CD14-positive monocyte (primary cell): ENCODE measurements at regions not wholly inside any gene's neighbourhood (a gene's known extent, or its start where the extent isn't known, plus 50 kb on each side); places are given as distances from the start of the nearest gene placed in this dataset.

ENCODE experiments used
- DNase-seq, 3 donors: peaks; one replicate each; pipeline ENCODE4 v3.0.0-alpha.2; 2011 to 2022
- H2AFZ ChIP-seq: 2 replicates; pipeline ENCODE4 v1.6.0; 2012; ENCODE audit warnings: mild to moderate bottlenecking, low read depth, low read length, inconsistent platforms; ENCODE audit not compliant: insufficient read depth, poor library complexity, severe bottlenecking
- H3K27ac ChIP-seq, 2 donors: 1 replicate in 1 of 2; 2 replicates in 1 of 2; pipeline ENCODE4 v1.5.1; 2012 to 2013; ENCODE audit warnings: low read length in 2 of 2, control low read depth in 1 of 2, inconsistent platforms in 1 of 2, low read depth in 1 of 2, mild to moderate bottlenecking in 1 of 2
- H3K27me3 ChIP-seq, 2 donors: one replicate each; pipeline versions ENCODE4 v1.6.0 to v1.6.1; 2011 to 2013; ENCODE audit warnings: low read length in 2 of 2; ENCODE audit not compliant: control insufficient read depth in 2 of 2, insufficient read depth in 2 of 2
- H3K36me3 ChIP-seq, 2 donors: replicated peaks in 1 of 2; 1 replicate in 1 of 2; 2 replicates in 1 of 2; pipeline versions ENCODE4 v1.5.1 to v1.6.1; 2012 to 2013; ENCODE audit warnings: low read length in 2 of 2, control low read depth in 1 of 2, inconsistent platforms in 1 of 2, mild to moderate bottlenecking in 1 of 2; ENCODE audit not compliant: insufficient read depth in 2 of 2, control insufficient read depth in 1 of 2
- H3K4me1 ChIP-seq, 2 donors: 1 replicate in 1 of 2; 2 replicates in 1 of 2; pipeline versions ENCODE4 v1.5.1 to v1.6.1; 2012 to 2013; ENCODE audit warnings: low read length in 2 of 2, control low read depth in 1 of 2, inconsistent platforms in 1 of 2, mild to moderate bottlenecking in 1 of 2, moderate library complexity in 1 of 2; ENCODE audit not compliant: insufficient read depth in 2 of 2, control insufficient read depth in 1 of 2
- H3K4me2 ChIP-seq: replicated peaks from 2 replicates; pipeline ENCODE3; 2012; ENCODE audit warnings: low read length, moderate library complexity, mild to moderate bottlenecking; ENCODE audit not compliant: poor library complexity, severe bottlenecking; ENCODE audit errors: extremely low read depth
- H3K4me3 ChIP-seq, 3 experiments: fragments of 200-600 bp in 1 of 3; sonication (generic) in 1 of 3; replicated peaks in 1 of 3; 1 replicate in 2 of 3; 2 replicates in 1 of 3; pipeline ENCODE4 v1.5.1; 2011 to 2013; ENCODE audit warnings: low read length in 3 of 3, mild to moderate bottlenecking in 3 of 3, control low read depth in 2 of 3, low read depth in 2 of 3, inconsistent platforms in 1 of 3, moderate library complexity in 1 of 3
- H3K79me2 ChIP-seq: 2 replicates; pipeline ENCODE4 v1.6.0; 2012; ENCODE audit warnings: mild to moderate bottlenecking, control low read depth, inconsistent platforms, low read length, moderate library complexity; ENCODE audit not compliant: insufficient read depth
- H3K9ac ChIP-seq: 2 replicates; pipeline ENCODE4 v1.6.0; 2017; ENCODE audit warnings: low read length, mild to moderate bottlenecking; ENCODE audit not compliant: insufficient read depth, poor library complexity, severe bottlenecking
- H3K9me3 ChIP-seq, 2 donors: replicated peaks in 1 of 2; 1 replicate in 1 of 2; 2 replicates in 1 of 2; pipeline versions ENCODE4 v1.5.1 to v1.6.1; 2012 to 2013; ENCODE audit warnings: low read length in 2 of 2, control low read depth in 1 of 2; ENCODE audit not compliant: control insufficient read depth in 1 of 2, insufficient read depth in 1 of 2
- H4K20me1 ChIP-seq: 2 replicates; pipeline ENCODE4 v1.6.0; 2012; ENCODE audit warnings: mild to moderate bottlenecking, low read length, control low read depth, moderate library complexity; ENCODE audit not compliant: insufficient read depth
- H3K27ac Mint-ChIP-seq, 7 donors: one replicate each; pipeline ENCODE4 v1.8.0; 2020; ENCODE audit warnings: mild to moderate bottlenecking in 7 of 7, mixed read lengths in 7 of 7, moderate library complexity in 6 of 7, inconsistent platforms in 2 of 7
- H3K27me3 Mint-ChIP-seq, 3 donors: one replicate each; pipeline ENCODE4 v1.8.0; 2021 to 2022; ENCODE audit warnings: low read depth in 3 of 3, mild to moderate bottlenecking in 3 of 3, mixed read lengths in 3 of 3, moderate library complexity in 3 of 3, inconsistent platforms in 1 of 3
- H3K36me3 Mint-ChIP-seq, 2 donors: one replicate each; pipeline ENCODE4 v1.8.0; 2020; ENCODE audit warnings: mixed read lengths in 2 of 2, inconsistent platforms in 1 of 2, mild to moderate bottlenecking in 1 of 2
- H3K4me1 Mint-ChIP-seq: one replicate; pipeline ENCODE4 v1.8.0; 2020; ENCODE audit warnings: mild to moderate bottlenecking, mixed read lengths
- H3K4me3 Mint-ChIP-seq, 2 donors: one replicate each; pipeline ENCODE4 v1.8.0; 2020; ENCODE audit warnings: mild to moderate bottlenecking in 2 of 2, mixed read lengths in 2 of 2, moderate library complexity in 1 of 2
- H3K9me3 Mint-ChIP-seq, 7 donors: one replicate each; pipeline ENCODE4 v1.8.0; 2020 to 2022; ENCODE audit warnings: mixed read lengths in 7 of 7, mild to moderate bottlenecking in 6 of 7, moderate library complexity in 6 of 7, inconsistent platforms in 2 of 7
- WGBS: methylation state at CpG from one replicate; pipeline ENCODE4 v1.1.5; 2013; ENCODE audit warnings: missing lambda C conversion rate; ENCODE audit not compliant: insufficient coverage; 5-methylcytosine and 5-hydroxymethylcytosine counted together
- intact Hi-C, 2 donors: fragments of 100-400 bp; cut with micrococcal nuclease; formaldehyde crosslinking; loops; one replicate each; pipeline versions ENCODE4 v1.15.0 to v1.15.1; 2023
- TF ChIP-seq, protein P1 (sequence below): fragments of 200-600 bp; IDR thresholded peaks from one replicate; pipeline ENCODE4 v1.8.0; 2022; ENCODE audit warnings: antibody characterized with exemption, mild to moderate bottlenecking

- Histone ChIP-seq H3K4me2 (no peak overlapping the region), H4K20me1 (no peaks in the 10 kb centered on the region), H2AFZ (no peak overlapping the region), H3K4me1 (no peaks in the 10 kb centered on the region), H3K27me3 (no peaks in the 10 kb centered on the region), H3K9ac (no peak overlapping the region), H3K36me3 (no peaks in the 10 kb centered on the region), H3K27ac (no peak overlapping the region), H3K79me2 (no peaks in the 10 kb centered on the region), H3K9me3 (peaks cover 0 to 3% of the 10 kb centered on the region in 2 donors), H3K4me3 (no peak overlapping the region)
- no peak overlapping the region for H3K4me3 Mint-ChIP-seq
- no CpG with 5 or more reads among the region's 1 CpG for WGBS
- intact Hi-C loops, result no loop called here
- no peaks in the 10 kb centered on the region for H3K36me3 Mint-ChIP-seq
- no peak overlapping the region for H3K27ac Mint-ChIP-seq
- TF ChIP-seq, protein P1, sequence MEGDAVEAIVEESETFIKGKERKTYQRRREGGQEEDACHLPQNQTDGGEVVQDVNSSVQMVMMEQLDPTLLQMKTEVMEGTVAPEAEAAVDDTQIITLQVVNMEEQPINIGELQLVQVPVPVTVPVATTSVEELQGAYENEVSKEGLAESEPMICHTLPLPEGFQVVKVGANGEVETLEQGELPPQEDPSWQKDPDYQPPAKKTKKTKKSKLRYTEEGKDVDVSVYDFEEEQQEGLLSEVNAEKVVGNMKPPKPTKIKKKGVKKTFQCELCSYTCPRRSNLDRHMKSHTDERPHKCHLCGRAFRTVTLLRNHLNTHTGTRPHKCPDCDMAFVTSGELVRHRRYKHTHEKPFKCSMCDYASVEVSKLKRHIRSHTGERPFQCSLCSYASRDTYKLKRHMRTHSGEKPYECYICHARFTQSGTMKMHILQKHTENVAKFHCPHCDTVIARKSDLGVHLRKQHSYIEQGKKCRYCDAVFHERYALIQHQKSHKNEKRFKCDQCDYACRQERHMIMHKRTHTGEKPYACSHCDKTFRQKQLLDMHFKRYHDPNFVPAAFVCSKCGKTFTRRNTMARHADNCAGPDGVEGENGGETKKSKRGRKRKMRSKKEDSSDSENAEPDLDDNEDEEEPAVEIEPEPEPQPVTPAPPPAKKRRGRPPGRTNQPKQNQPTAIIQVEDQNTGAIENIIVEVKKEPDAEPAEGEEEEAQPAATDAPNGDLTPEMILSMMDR, result no peak
- H3K9me3 Mint-ChIP-seq, result peaks cover 0 to 4% (median 0%) of the 10 kb centered on the region in 7 donors
- no peaks in the 10 kb centered on the region for H3K27me3 Mint-ChIP-seq
- no peaks in the 10 kb centered on the region for H3K4me1 Mint-ChIP-seq
- DNase-seq, result no peak
These were observed 247.0 kb downstream of the CDH9 start for GRCh38 chr5:26791433-26791832.

GRCh38 chr5:26791021-26791420 is 247.4 kb downstream of the CDH9 start:
- H3K36me3 Mint-ChIP-seq, result no peaks in the 10 kb centered on the region
- peaks cover 0 to 3% of the 10 kb centered on the region in 2 donors for H3K9me3 ChIP-seq
- H3K4me2 ChIP-seq, result no peak overlapping the region
- H3K27me3 ChIP-seq, result no peaks in the 10 kb centered on the region
- no peaks in the 10 kb centered on the region for H4K20me1 ChIP-seq
- DNase-seq, result no peak
- no peaks in the 10 kb centered on the region for H3K4me1 Mint-ChIP-seq
- H3K27ac ChIP-seq, result no peak overlapping the region
- H3K27me3 Mint-ChIP-seq, result no peaks in the 10 kb centered on the region
- WGBS, result 100% methylated on average over 1 of the region's 3 CpGs
- no peaks in the 10 kb centered on the region for H3K4me1 ChIP-seq
- H3K27ac Mint-ChIP-seq, result no peak overlapping the region
- intact Hi-C loops, result no loop called here
- no peak overlapping the region for H3K4me3 Mint-ChIP-seq
- H3K9me3 Mint-ChIP-seq, result peaks cover 0 to 4% (median 0%) of the 10 kb centered on the region in 7 donors
- no peaks in the 10 kb centered on the region for H3K36me3 ChIP-seq
- no peak overlapping the region for H2AFZ ChIP-seq
- no peak overlapping the region for H3K4me3 ChIP-seq
- H3K79me2 ChIP-seq, result no peaks in the 10 kb centered on the region
- TF ChIP-seq, protein P1, result no peak
- no peak overlapping the region for H3K9ac ChIP-seq
